ENCODE measurements at regions not wholly inside any gene's neighbourhood (a gene's known extent, or its start where the extent isn't known, plus 50 kb on each side); places are given as distances from the start of the nearest gene placed in this dataset.

- H4K20me1 ChIP-seq (ENCODE audit: insufficient read depth): no peaks in the 10 kb centered on the region
- H3K27me3 ChIP-seq (ENCODE audit: insufficient read depth, low read length): no peaks in the 10 kb centered on the region
- H3K79me2 ChIP-seq (ENCODE audit: insufficient read depth, low read length): no peaks in the 10 kb centered on the region
- CTCF ChIA-PET: no interaction called here
- no peaks in the 10 kb centered on the region for H3K9me2 ChIP-seq (ENCODE audit: insufficient read depth)
- no peaks in the 10 kb centered on the region for H3K4me1 ChIP-seq (ENCODE audit: control insufficient read depth in 1 of 2, insufficient read depth in 2 of 2, low read length in 2 of 2)
- peaks cover 16 to 35% of the 10 kb centered on the region in 2 experiments; a peak in 3 of 4 replicates for H3K9me3 ChIP-seq (ENCODE audit: control insufficient read depth in 1 of 2, insufficient read depth in 1 of 2, low read depth in 1 of 2, low read length in 2 of 2)
- DNase-seq (ENCODE audit: low read depth, low spot score): no peak
- no peak overlapping the region for H3K27ac ChIP-seq (ENCODE audit: low read depth, low read length)
- H3K36me3 ChIP-seq (ENCODE audit: control insufficient read depth in 1 of 2, insufficient read depth in 2 of 2, low read length in 2 of 2): no peaks in the 10 kb centered on the region
- RAD21 ChIA-PET (ENCODE audit: low non-redundant PET in 1 of 2, low total read pairs in 2 of 2, uncharacterized antibody in 2 of 2, unreplicated experiment in 2 of 2): no interaction called here
- TF ChIP-seq ZNF274 (IDR thresholded peaks at IDR 0.05; ENCODE audit: low read depth, low read length) (no peak), ZFX (IDR thresholded peaks at IDR 0.05) (no peak), POLR2A (IDR thresholded peaks at IDR 0.05; ENCODE audit: borderline replicate concordance, extremely low read depth, insufficient read depth, insufficient read length) (no peak), ELF1 (IDR thresholded peaks at IDR 0.05; ENCODE audit: borderline replicate concordance, low read depth) (no peak), SRF (IDR thresholded peaks at IDR 0.05; ENCODE audit: low read depth) (no peak), ATF3 (IDR thresholded peaks at IDR 0.05) (no peak), JUND (IDR thresholded peaks at IDR 0.05) (no peak), RAD21 (IDR thresholded peaks at IDR 0.05; ENCODE audit: low read depth) (no peak), CEBPB (IDR thresholded peaks at IDR 0.05; ENCODE audit: low read depth) (no peak), SIN3A (IDR thresholded peaks at IDR 0.05; ENCODE audit: low read depth) (no peak), CBX3 (IDR thresholded peaks at IDR 0.05; ENCODE audit: low read depth) (no peak), MAX (IDR thresholded peaks at IDR 0.05) (no peak), TCF7L2 (IDR thresholded peaks at IDR 0.05; ENCODE audit: borderline replicate concordance, extremely low read depth, insufficient read depth, insufficient read length) (no peak), SP1 (IDR thresholded peaks at IDR 0.05; ENCODE audit: low read depth) (no peak), FOSL1 (IDR thresholded peaks at IDR 0.05; ENCODE audit: low read depth) (no peak)
- no peak overlapping the region for H3K9ac ChIP-seq (ENCODE audit: low read length)
- H2AFZ ChIP-seq (ENCODE audit: low read depth, low read length, poor library complexity, severe bottlenecking): no peak overlapping the region
- no peak overlapping the region for H3K4me2 ChIP-seq (ENCODE audit: low read length)
- BruUV-seq (replicated peaks): no TSS peak
- ATAC-seq: no peak
- intact Hi-C loops (cut with micrococcal nuclease): no loop called here
- no peak overlapping the region for H3K4me3 ChIP-seq (replicated peaks in 1 of 2; ENCODE audit: low read depth in 1 of 2, low read length in 2 of 2)
- POLR2A ChIA-PET: no interaction called here
Observed at GRCh38 chr2:5132281-5132680, 559.9 kb upstream of the SOX11 start.

- Histone ChIP-seq H4K20me1 (ENCODE audit: insufficient read depth) (no peaks in the 10 kb centered on the region), H3K4me1 (ENCODE audit: control insufficient read depth in 1 of 2, insufficient read depth in 2 of 2, low read length in 2 of 2) (no peaks in the 10 kb centered on the region), H3K4me2 (ENCODE audit: low read length) (no peak overlapping the region), H3K4me3 (replicated peaks in 1 of 2; ENCODE audit: low read depth in 1 of 2, low read length in 2 of 2) (no peak overlapping the region), H3K9ac (ENCODE audit: low read length) (no peak overlapping the region), H3K79me2 (ENCODE audit: insufficient read depth, low read length) (no peaks in the 10 kb centered on the region), H3K9me2 (ENCODE audit: insufficient read depth) (no peaks in the 10 kb centered on the region), H3K27me3 (ENCODE audit: insufficient read depth, low read length) (no peaks in the 10 kb centered on the region), H2AFZ (ENCODE audit: low read depth, low read length, poor library complexity, severe bottlenecking) (no peak overlapping the region), H3K27ac (ENCODE audit: low read depth, low read length) (no peak overlapping the region), H3K36me3 (ENCODE audit: control insufficient read depth in 1 of 2, insufficient read depth in 2 of 2, low read length in 2 of 2) (no peaks in the 10 kb centered on the region), H3K9me3 (ENCODE audit: control insufficient read depth in 1 of 2, insufficient read depth in 1 of 2, low read depth in 1 of 2, low read length in 2 of 2) (peaks cover 4 to 15% of the 10 kb centered on the region in 2 experiments; a peak in 2 of 4 replicates)
- TF ChIP-seq ZNF274 (IDR thresholded peaks at IDR 0.05; ENCODE audit: low read depth, low read length): no peak
- no peak for TF ChIP-seq POLR2AphosphoS5 (IDR thresholded peaks at IDR 0.05; ENCODE audit: low read depth, low read length)
- no peak for TF ChIP-seq ZFX (IDR thresholded peaks at IDR 0.05)
- no peak for TF ChIP-seq EZH2 (IDR thresholded peaks at IDR 0.05)
- no peak for TF ChIP-seq ELF1 (IDR thresholded peaks at IDR 0.05; ENCODE audit: borderline replicate concordance, low read depth)
- no peak for TF ChIP-seq POLR2A (IDR thresholded peaks at IDR 0.05; ENCODE audit: borderline replicate concordance, extremely low read depth, insufficient read depth, insufficient read length)
- TF ChIP-seq TCF7L2 (IDR thresholded peaks at IDR 0.05; ENCODE audit: borderline replicate concordance, extremely low read depth, insufficient read depth, insufficient read length): no peak
- no peak for TF ChIP-seq CEBPB (IDR thresholded peaks at IDR 0.05; ENCODE audit: low read depth)
- TF ChIP-seq CBX3 (IDR thresholded peaks at IDR 0.05; ENCODE audit: low read depth): no peak
- no peak for TF ChIP-seq MAX (IDR thresholded peaks at IDR 0.05)
- TF ChIP-seq ZBTB33 (IDR thresholded peaks at IDR 0.05; ENCODE audit: extremely low read depth, insufficient replicate concordance, low read length): no peak
- intact Hi-C loops (cut with micrococcal nuclease): no loop called here
- BruUV-seq (replicated peaks): no TSS peak
- DNase-seq (ENCODE audit: low read depth, low spot score) (no peak), ATAC-seq (no peak)
- CTCF ChIA-PET: no interaction called here
- RAD21 ChIA-PET (ENCODE audit: low non-redundant PET in 1 of 2, low total read pairs in 2 of 2, uncharacterized antibody in 2 of 2, unreplicated experiment in 2 of 2): no interaction called here
- POLR2A ChIA-PET: no interaction called here
Observed at GRCh38 chr2:5140347-5140746, 551.8 kb upstream of the SOX11 start.
